Activated CD4-positive, alpha-beta T cell treated with anti-CD3 and anti-CD28 coated beads, Interleukin-2, amount 10 ng/mL, durations not matched to agents 7 days and 5 days (primary cell): ENCODE measurements at regions not wholly inside any gene's neighbourhood (a gene's known extent, or its start where the extent isn't known, plus 50 kb on each side); places are given as distances from the start of the nearest gene placed in this dataset.

Experiments used
- CTCF ChIA-PET: fragments of 350-600 bp; sonication (Branson Sonifier 250); formaldehyde crosslinking; loops from one replicate; lab custom pipeline; 2021; ENCODE audit warnings: antibody characterized with exemption; lab: Charles Lee
- POLR2A ChIA-PET: fragments of 350-600 bp; sonication (Branson Sonifier 250); formaldehyde crosslinking; loops from one replicate; lab custom pipeline; 2021; ENCODE audit warnings: antibody characterized with exemption; lab: Charles Lee
- DNase-seq: peaks from one replicate; pipeline ENCODE4 v3.0.0-alpha.2; 2020
- H3K27ac Mint-ChIP-seq: one replicate; pipeline ENCODE4 v1.8.0; 2021; ENCODE audit warnings: mild to moderate bottlenecking, moderate library complexity, mixed read lengths
- H3K27me3 Mint-ChIP-seq: one replicate; pipeline ENCODE4 v1.8.0; 2021; ENCODE audit warnings: mixed read lengths
- H3K36me3 Mint-ChIP-seq: one replicate; pipeline ENCODE4 v1.8.0; 2021; ENCODE audit warnings: low read depth, mixed read lengths
- H3K4me1 Mint-ChIP-seq: one replicate; pipeline ENCODE4 v1.8.0; 2021; ENCODE audit warnings: mixed read lengths
- H3K4me3 Mint-ChIP-seq: one replicate; pipeline ENCODE4 v1.8.0; 2021; ENCODE audit warnings: mild to moderate bottlenecking, moderate library complexity, mixed read lengths
- H3K9me3 Mint-ChIP-seq: one replicate; pipeline ENCODE4 v1.8.0; 2021; ENCODE audit warnings: mixed read lengths

DNA sequence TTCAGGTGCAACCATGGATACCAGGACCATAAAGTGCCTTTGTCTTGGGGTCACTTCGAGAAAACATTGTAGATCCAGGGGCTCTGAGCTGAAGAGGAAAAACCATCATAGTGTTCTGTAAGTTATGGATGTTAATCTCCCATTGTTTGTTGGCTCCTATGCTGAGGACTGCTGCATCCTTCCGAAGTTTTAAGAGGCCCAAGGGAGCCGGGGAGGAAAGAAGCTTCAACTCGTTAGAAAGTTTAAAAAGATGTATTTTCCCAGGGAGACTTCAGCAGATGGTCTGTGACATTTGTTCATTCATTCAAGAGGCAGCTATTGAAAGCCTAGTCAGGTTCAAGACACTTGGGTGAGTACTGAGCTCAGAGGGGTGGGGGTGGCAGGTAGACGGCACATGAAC is 378.8 kb upstream of the TBX3 start:
- ChIA-PET CTCF (no interaction called here), POLR2A (no interaction called here)
- no peak for DNase-seq
- no peaks in the 10 kb centered on the region for H3K9me3 Mint-ChIP-seq
- no peaks in the 10 kb centered on the region for H3K36me3 Mint-ChIP-seq
- no peak overlapping the region for H3K27ac Mint-ChIP-seq
- no peak overlapping the region for H3K4me3 Mint-ChIP-seq
- no peaks in the 10 kb centered on the region for H3K27me3 Mint-ChIP-seq
- H3K4me1 Mint-ChIP-seq: no peaks in the 10 kb centered on the region

DNA sequence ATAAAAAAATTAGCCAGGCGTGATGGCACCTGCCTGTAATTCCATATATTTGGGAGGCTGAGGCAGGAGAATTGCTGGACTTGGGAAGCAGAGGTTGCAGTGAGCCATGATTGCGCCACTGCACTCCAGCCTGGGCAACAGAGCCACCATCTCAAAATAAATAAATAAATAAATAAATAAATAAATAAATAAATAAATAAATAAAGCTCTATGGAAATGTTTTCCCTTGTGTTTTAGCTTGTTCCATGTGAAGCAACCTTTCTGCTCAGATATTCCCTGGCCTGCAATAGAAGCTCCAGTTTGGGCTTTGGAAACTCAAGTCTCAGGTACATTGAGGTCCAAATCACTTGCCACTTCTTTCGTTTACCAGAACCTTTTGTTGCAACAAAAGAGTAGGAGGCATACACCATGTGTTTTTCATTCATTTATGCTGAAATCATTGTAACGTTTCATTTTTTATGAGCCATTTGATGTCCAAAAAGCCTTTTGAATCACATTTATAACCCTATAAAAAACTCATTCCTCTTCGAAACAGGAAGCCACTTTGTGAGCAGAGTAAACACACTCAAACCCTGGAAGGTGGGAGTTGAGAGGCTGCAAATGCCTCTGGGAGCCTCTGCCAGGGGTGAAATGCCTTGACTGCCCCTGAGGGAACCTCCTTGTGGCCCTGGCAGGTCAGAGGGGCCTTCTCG is 376.6 kb upstream of the TBX3 start:
- no peak overlapping the region for H3K4me3 Mint-ChIP-seq
- no peak for DNase-seq
- CTCF ChIA-PET: no interaction called here
- POLR2A ChIA-PET: no interaction called here
- no peaks in the 10 kb centered on the region for H3K27me3 Mint-ChIP-seq
- H3K36me3 Mint-ChIP-seq: no peaks in the 10 kb centered on the region
- no peaks in the 10 kb centered on the region for H3K4me1 Mint-ChIP-seq
- no peaks in the 10 kb centered on the region for H3K9me3 Mint-ChIP-seq
- no peak overlapping the region for H3K27ac Mint-ChIP-seq

GRCh38 chr12:115057445-115057844 is 373.5 kb upstream of the TBX3 start:
- H3K27me3 Mint-ChIP-seq: no peaks in the 10 kb centered on the region
- DNase-seq: no peak
- CTCF ChIA-PET: no interaction called here
- POLR2A ChIA-PET: no interaction called here
- H3K4me1 Mint-ChIP-seq: no peaks in the 10 kb centered on the region
- H3K9me3 Mint-ChIP-seq: no peaks in the 10 kb centered on the region
- H3K36me3 Mint-ChIP-seq: no peaks in the 10 kb centered on the region
- H3K27ac Mint-ChIP-seq: no peak overlapping the region
- no peak overlapping the region for H3K4me3 Mint-ChIP-seq

- H3K9me3 Mint-ChIP-seq: no peaks in the 10 kb centered on the region
- no peak for DNase-seq
- H3K27ac Mint-ChIP-seq: no peak overlapping the region
- H3K36me3 Mint-ChIP-seq: no peaks in the 10 kb centered on the region
- H3K4me3 Mint-ChIP-seq: no peak overlapping the region
- no peaks in the 10 kb centered on the region for H3K4me1 Mint-ChIP-seq
- POLR2A ChIA-PET: no interaction called here
- H3K27me3 Mint-ChIP-seq: no peaks in the 10 kb centered on the region
- CTCF ChIA-PET: no interaction called here
These were observed 367.4 kb upstream of the TBX3 start for GRCh38 chr12:115051378-115051777.

GRCh38 chr12:115049614-115050013 is 365.6 kb upstream of the TBX3 start:
- no peaks in the 10 kb centered on the region for H3K9me3 Mint-ChIP-seq
- H3K4me1 Mint-ChIP-seq: no peaks in the 10 kb centered on the region
- no peak for DNase-seq
- H3K27me3 Mint-ChIP-seq: no peaks in the 10 kb centered on the region
- ChIA-PET POLR2A (no interaction called here), CTCF (no interaction called here)
- no peak overlapping the region for H3K4me3 Mint-ChIP-seq
- H3K36me3 Mint-ChIP-seq: no peaks in the 10 kb centered on the region
- H3K27ac Mint-ChIP-seq: no peak overlapping the region

DNA sequence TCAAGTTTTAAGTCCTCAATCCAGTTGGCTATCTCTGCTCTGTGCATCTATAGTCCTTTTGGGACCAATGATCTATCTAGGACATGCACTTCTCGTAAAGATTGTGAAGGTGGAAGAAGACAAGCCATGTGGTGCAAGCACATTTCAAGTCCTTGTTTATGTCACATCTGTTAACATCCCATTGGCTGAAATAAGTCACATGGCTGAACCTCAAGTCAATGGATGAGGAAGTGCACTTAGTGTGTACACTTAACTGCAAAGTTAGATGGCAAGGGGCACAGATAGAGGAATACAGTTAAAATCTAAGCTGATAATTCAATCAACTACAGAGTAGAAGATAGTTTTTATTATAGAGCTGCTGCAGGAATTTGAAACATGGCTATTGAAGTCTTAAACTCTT is 362.8 kb upstream of the TBX3 start:
- H3K27me3 Mint-ChIP-seq: no peaks in the 10 kb centered on the region
- no peak for DNase-seq
- H3K4me3 Mint-ChIP-seq: no peak overlapping the region
- CTCF ChIA-PET: interaction anchor here (0.6 kb wide), 1 partner anchor 697 kb away, joined by 4 read pairs; no protein-coding TSS in a partner anchor
- H3K27ac Mint-ChIP-seq: no peak overlapping the region
- H3K36me3 Mint-ChIP-seq: no peaks in the 10 kb centered on the region
- POLR2A ChIA-PET: no interaction called here
- no peaks in the 10 kb centered on the region for H3K9me3 Mint-ChIP-seq
- no peaks in the 10 kb centered on the region for H3K4me1 Mint-ChIP-seq

DNA sequence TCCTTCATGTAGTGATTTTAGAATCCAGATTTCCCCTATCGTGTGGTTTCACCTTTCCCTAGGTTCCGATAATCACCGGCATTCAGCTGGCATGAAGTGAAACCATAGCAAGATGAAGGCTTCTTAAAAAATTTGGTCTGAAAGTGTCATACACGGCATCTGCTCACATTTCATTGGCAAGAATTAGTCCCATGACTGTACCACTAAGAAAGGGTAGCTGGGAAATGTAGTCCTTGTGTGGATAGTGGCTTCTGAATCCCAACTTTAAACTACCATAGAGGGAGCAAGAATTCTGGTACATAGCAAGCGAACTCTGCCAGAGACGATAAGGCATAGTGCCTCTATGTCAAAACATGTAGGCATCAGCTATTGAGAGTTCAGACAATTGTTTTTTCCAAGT is 360.1 kb upstream of the TBX3 start:
- Mint-ChIP-seq H3K4me1 (no peaks in the 10 kb centered on the region), H3K4me3 (no peak overlapping the region), H3K27me3 (no peaks in the 10 kb centered on the region), H3K36me3 (no peaks in the 10 kb centered on the region), H3K9me3 (peaks cover 2% of the 10 kb centered on the region), H3K27ac (no peak overlapping the region)
- no peak for DNase-seq
- CTCF ChIA-PET: no interaction called here
- POLR2A ChIA-PET: no interaction called here

DNA sequence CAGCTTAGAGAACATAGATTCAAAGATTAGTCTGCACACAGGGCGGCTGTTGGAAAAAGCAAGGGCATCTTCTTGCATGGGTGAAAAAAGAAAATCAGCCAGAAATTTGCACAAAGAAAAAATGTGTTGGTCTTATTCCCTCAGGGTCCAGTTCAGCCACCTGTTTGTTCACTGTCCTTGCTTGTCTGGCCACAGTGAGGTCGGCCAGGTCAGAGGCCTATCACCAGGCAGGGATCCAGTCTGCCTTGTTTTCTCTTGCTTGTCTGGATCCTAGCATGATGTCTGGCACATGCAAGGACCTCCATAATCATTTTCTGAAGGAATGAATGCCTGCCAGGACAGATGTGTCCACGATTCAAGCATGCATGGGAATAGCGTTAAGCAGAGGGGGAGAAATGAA is 359.1 kb upstream of the TBX3 start:
- H3K4me1 Mint-ChIP-seq: no peaks in the 10 kb centered on the region
- no peaks in the 10 kb centered on the region for H3K36me3 Mint-ChIP-seq
- ChIA-PET POLR2A (no interaction called here), CTCF (no interaction called here)
- no peak overlapping the region for H3K27ac Mint-ChIP-seq
- H3K9me3 Mint-ChIP-seq: peaks cover 2% of the 10 kb centered on the region
- DNase-seq: no peak
- no peak overlapping the region for H3K4me3 Mint-ChIP-seq
- no peaks in the 10 kb centered on the region for H3K27me3 Mint-ChIP-seq

DNA sequence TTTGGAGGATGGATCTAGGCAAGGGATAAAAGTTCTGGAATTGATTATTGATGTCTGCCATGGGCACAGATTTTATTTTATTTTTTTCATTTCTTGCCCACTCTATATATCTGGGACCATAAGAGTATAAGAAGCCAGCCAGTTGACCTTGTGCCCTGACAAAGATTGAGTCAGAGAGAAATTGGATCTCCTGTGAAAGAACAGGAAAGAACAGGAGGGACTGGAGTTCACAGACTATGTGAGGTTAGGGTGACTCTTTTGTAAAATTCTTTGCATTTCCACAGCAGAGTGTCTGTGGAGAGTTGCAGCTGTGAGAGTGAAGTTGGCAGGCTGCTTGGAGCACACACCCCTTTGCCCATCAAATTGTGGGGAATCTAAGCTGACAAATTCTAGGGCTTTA is 358.4 kb upstream of the TBX3 start:
- H3K4me3 Mint-ChIP-seq: no peak overlapping the region
- H3K9me3 Mint-ChIP-seq: peaks cover 2% of the 10 kb centered on the region
- H3K27me3 Mint-ChIP-seq: no peaks in the 10 kb centered on the region
- no peaks in the 10 kb centered on the region for H3K4me1 Mint-ChIP-seq
- no peak for DNase-seq
- CTCF ChIA-PET: interaction anchor here (1.1 kb wide), 1 partner anchor 17 kb away, joined by 3 read pairs; no protein-coding TSS in a partner anchor
- POLR2A ChIA-PET: no interaction called here
- no peaks in the 10 kb centered on the region for H3K36me3 Mint-ChIP-seq
- no peak overlapping the region for H3K27ac Mint-ChIP-seq

DNA sequence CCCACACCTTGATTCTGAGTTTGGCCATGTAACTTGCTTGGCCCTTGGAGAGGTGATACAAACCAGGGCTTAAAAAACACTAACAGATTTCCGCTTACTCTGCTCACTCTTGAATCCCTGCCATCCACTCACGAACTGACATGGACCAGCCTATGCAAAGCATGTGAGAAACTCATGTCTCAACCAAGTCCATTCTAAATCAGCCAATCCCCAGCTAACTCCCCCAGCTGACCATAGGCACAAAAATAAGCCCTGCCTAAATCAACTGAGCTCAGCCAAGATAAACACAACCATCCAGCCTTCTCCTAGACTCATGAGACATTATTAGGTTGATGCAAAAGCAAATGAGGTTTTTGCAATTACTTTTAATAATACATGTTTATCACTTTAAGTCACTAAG is 353.9 kb upstream of the TBX3 start:
- Mint-ChIP-seq H3K27me3 (no peaks in the 10 kb centered on the region), H3K36me3 (no peaks in the 10 kb centered on the region), H3K4me1 (no peaks in the 10 kb centered on the region), H3K27ac (no peak overlapping the region), H3K9me3 (peaks cover 2% of the 10 kb centered on the region), H3K4me3 (no peak overlapping the region)
- DNase-seq: no peak
- CTCF ChIA-PET: no interaction called here
- POLR2A ChIA-PET: no interaction called here

GRCh38 chr12:115035535-115036107 is 351.6 kb upstream of the TBX3 start:
- POLR2A ChIA-PET: no interaction called here
- Mint-ChIP-seq H3K27me3 (no peaks in the 10 kb centered on the region), H3K4me1 (no peaks in the 10 kb centered on the region), H3K9me3 (peaks cover 2% of the 10 kb centered on the region), H3K36me3 (no peaks in the 10 kb centered on the region), H3K4me3 (no peak overlapping the region), H3K27ac (no peak overlapping the region)
- no peak for DNase-seq
- CTCF ChIA-PET: no interaction called here

GRCh38 chr12:115032521-115032920 is 348.5 kb upstream of the TBX3 start:
- H3K4me3 Mint-ChIP-seq: no peak overlapping the region
- CTCF ChIA-PET: no interaction called here

DNA sequence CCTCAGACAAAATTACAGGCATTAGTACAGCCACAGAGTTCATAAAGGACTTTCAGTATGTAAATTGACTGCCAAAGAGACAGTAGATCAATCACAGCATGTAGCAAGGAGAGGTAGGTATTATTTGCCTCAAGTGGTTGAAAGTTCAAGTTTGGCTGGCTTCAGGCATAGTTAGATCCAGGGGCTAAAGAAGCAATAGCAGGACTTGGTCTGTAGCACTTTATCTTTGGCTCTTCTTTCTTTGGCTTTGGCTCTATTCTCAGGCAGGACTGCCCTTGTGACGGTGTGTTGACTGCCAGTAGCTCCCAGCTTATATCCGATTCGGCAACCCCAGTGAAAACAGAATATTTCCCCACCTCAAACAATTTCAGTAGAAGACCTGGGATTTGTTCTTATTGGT is 346.0 kb upstream of the TBX3 start:
- no peaks in the 10 kb centered on the region for H3K36me3 Mint-ChIP-seq
- H3K9me3 Mint-ChIP-seq: peaks cover 12% of the 10 kb centered on the region
- ChIA-PET POLR2A (no interaction called here), CTCF (no interaction called here)
- H3K4me3 Mint-ChIP-seq: no peak overlapping the region
- no peaks in the 10 kb centered on the region for H3K4me1 Mint-ChIP-seq
- H3K27me3 Mint-ChIP-seq: no peaks in the 10 kb centered on the region
- H3K27ac Mint-ChIP-seq: no peak overlapping the region
- no peak for DNase-seq

More at GRCh38 chr12:115032521-115032920, 348.5 kb upstream of the TBX3 start:
- H3K4me1 Mint-ChIP-seq: no peaks in the 10 kb centered on the region
- peaks cover 5% of the 10 kb centered on the region for H3K9me3 Mint-ChIP-seq
- H3K27me3 Mint-ChIP-seq: no peaks in the 10 kb centered on the region
- no peak overlapping the region for H3K27ac Mint-ChIP-seq
- no peaks in the 10 kb centered on the region for H3K36me3 Mint-ChIP-seq
- DNase-seq: no peak
- POLR2A ChIA-PET: no interaction called here

GRCh38 chr12:115024531-115024930 is 340.6 kb upstream of the TBX3 start:
- H3K36me3 Mint-ChIP-seq: no peaks in the 10 kb centered on the region
- H3K4me1 Mint-ChIP-seq: no peaks in the 10 kb centered on the region
- peaks cover 9% of the 10 kb centered on the region for H3K9me3 Mint-ChIP-seq
- no peak overlapping the region for H3K27ac Mint-ChIP-seq
- no peak overlapping the region for H3K4me3 Mint-ChIP-seq
- H3K27me3 Mint-ChIP-seq: no peaks in the 10 kb centered on the region
- POLR2A ChIA-PET: no interaction called here
- DNase-seq: no peak
- CTCF ChIA-PET: no interaction called here
